Common myeloid progenitor, CD34-positive (primary cell): ENCODE measurements at regions not wholly inside any gene's neighbourhood (a gene's known extent, or its start where the extent isn't known, plus 50 kb on each side); places are given as distances from the start of the nearest gene placed in this dataset.

Source experiments
- CTCF ChIA-PET: fragments of 350-600 bp; sonication (Branson Sonifier 250); formaldehyde crosslinking; loops from one replicate; lab custom pipeline; 2021; ENCODE audit warnings: antibody characterized with exemption; lab: Charles Lee
- POLR2A ChIA-PET: fragments of 350-600 bp; sonication (Branson Sonifier 250); formaldehyde crosslinking; loops from one replicate; lab custom pipeline; 2021; ENCODE audit warnings: antibody characterized with exemption; lab: Charles Lee
- DNase-seq, 3 donors: peaks; one replicate each; pipeline versions ENCODE4 v3.0.0 to v3.0.0-alpha.2; 2013
- H3K27ac ChIP-seq, 2 experiments: 1 replicate in 1 of 2; 2 replicates in 1 of 2; pipeline ENCODE4 v1.7.0; 2013; ENCODE audit warnings: inconsistent platforms in 2 of 2, low read length in 2 of 2, mild to moderate bottlenecking in 2 of 2, low read depth in 1 of 2, moderate library complexity in 1 of 2; ENCODE audit not compliant: severe bottlenecking in 2 of 2, insufficient read depth in 1 of 2, poor library complexity in 1 of 2
- H3K27me3 ChIP-seq, 5 experiments: replicated peaks in 2 of 5; 1 replicate in 3 of 5; 2 replicates in 2 of 5; pipeline versions ENCODE4 v1.6.1 to v1.7.0; 2013; ENCODE audit warnings: low read length in 4 of 5, mild to moderate bottlenecking in 2 of 5, moderate library complexity in 2 of 5, inconsistent platforms in 1 of 5; ENCODE audit not compliant: insufficient read depth in 5 of 5, control insufficient read depth in 4 of 5
- H3K36me3 ChIP-seq, 4 experiments: 1 replicate in 2 of 4; 2 replicates in 2 of 4; pipeline versions ENCODE4 v1.6.1 to v1.7.0; 2013; ENCODE audit warnings: low read length in 3 of 4, control low read depth in 1 of 4, mild to moderate bottlenecking in 1 of 4; ENCODE audit not compliant: control insufficient read depth in 4 of 4, insufficient read depth in 4 of 4
- H3K4me1 ChIP-seq, 4 experiments: 1 replicate in 3 of 4; 2 replicates in 1 of 4; pipeline versions ENCODE4 v1.6.1 to v1.7.1; 2013; ENCODE audit warnings: low read length in 3 of 4, mild to moderate bottlenecking in 3 of 4, control low read depth in 1 of 4, inconsistent platforms in 1 of 4, moderate library complexity in 1 of 4; ENCODE audit not compliant: control insufficient read depth in 4 of 4, insufficient read depth in 4 of 4; ENCODE audit errors: control extremely low read depth in 1 of 4
- H3K4me3 ChIP-seq, 7 experiments: 1 replicate in 4 of 7; 2 replicates in 3 of 7; pipeline versions ENCODE4 v1.5.1 to v1.7.0; 2013; ENCODE audit warnings: mild to moderate bottlenecking in 7 of 7, low read length in 6 of 7, moderate library complexity in 6 of 7, inconsistent platforms in 2 of 7, low read depth in 2 of 7, control low read depth in 1 of 7; ENCODE audit not compliant: insufficient read depth in 4 of 7, control insufficient read depth in 1 of 7; ENCODE audit errors: extremely low read depth in 1 of 7
- H3K9me3 ChIP-seq, 5 experiments: 1 replicate in 4 of 5; 2 replicates in 1 of 5; pipeline versions ENCODE4 v1.6.1 to v1.7.1; 2013; ENCODE audit warnings: low read length in 4 of 5, mild to moderate bottlenecking in 2 of 5, inconsistent platforms in 1 of 5, low read depth in 1 of 5, moderate library complexity in 1 of 5; ENCODE audit not compliant: control insufficient read depth in 4 of 5, insufficient read depth in 2 of 5; ENCODE audit errors: control extremely low read depth in 1 of 5
- WGBS: methylation state at CpG from one replicate; pipeline ENCODE4 v1.1.5; 2013; ENCODE audit not compliant: insufficient coverage; 5-methylcytosine and 5-hydroxymethylcytosine counted together

DNA sequence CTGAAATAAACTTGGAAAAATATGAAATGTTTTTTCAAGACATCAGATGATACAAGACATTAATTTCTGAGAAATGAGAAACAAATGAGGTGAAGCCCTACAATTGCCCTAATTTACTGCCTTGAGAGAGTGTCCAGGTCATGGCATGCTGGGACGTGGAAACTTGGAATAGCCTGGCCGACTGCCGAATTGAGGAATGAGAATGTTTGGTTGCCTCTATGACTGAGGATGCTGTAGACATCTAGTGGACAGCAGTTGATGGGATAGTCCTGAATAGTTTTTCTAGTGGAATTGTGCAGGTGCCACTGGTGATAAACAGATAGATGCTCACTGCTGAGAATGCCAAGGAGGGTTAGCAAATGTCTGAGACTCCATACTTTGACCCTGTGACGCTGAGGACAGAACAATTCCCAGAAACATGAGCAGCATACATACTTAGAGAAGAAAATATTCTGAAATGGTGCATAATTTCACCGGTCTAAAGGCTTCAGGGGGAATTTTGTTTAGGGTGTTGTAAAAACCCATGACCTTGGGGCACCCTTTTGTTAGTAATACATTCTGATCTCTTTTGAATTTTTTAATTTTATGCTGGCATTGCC, 56.5 kb upstream of the CWC22 start:
- no peaks in the 10 kb centered on the region for H3K27me3 ChIP-seq
- 96% methylated on average over 4 of the region's 5 CpGs for WGBS
- POLR2A ChIA-PET: no interaction called here
- H3K4me3 ChIP-seq: no peak overlapping the region
- no peaks in the 10 kb centered on the region for H3K36me3 ChIP-seq
- CTCF ChIA-PET: no interaction called here
- no peak overlapping the region for H3K27ac ChIP-seq
- DNase-seq: no peak
- no peaks in the 10 kb centered on the region for H3K4me1 ChIP-seq
- H3K9me3 ChIP-seq: no peaks in the 10 kb centered on the region

DNA sequence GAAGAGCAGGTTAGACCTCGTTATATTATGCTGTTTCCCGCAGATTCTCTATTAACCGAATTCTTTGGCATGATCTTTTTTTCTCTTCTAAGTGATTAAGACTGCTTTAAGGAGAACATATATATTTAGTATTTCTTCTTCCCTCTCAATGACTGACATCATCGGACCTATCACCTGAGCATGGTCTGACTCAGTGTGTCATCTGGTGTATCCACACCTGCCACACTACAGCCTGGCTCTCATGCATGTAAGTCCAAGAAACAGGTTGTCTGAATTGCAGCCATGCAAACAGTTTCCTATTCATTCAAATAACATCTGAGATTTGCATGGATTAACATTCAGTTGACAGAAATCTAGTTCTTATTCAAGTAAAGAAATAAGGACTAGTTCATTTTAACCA, 55.1 kb upstream of the CWC22 start:
- no peaks in the 10 kb centered on the region for H3K4me1 ChIP-seq
- DNase-seq: no peak
- POLR2A ChIA-PET: no interaction called here
- H3K36me3 ChIP-seq: no peaks in the 10 kb centered on the region
- no peaks in the 10 kb centered on the region for H3K9me3 ChIP-seq
- H3K27ac ChIP-seq: no peak overlapping the region
- no peaks in the 10 kb centered on the region for H3K27me3 ChIP-seq
- no peak overlapping the region for H3K4me3 ChIP-seq
- CTCF ChIA-PET: interaction anchor here (0.8 to 1.0 kb wide), 2 partner anchors 13 to 15 kb away, joined by 3 to 5 read pairs; no protein-coding TSS in a partner anchor
- WGBS: 83% methylated on average over 1 of the region's 4 CpGs

DNA sequence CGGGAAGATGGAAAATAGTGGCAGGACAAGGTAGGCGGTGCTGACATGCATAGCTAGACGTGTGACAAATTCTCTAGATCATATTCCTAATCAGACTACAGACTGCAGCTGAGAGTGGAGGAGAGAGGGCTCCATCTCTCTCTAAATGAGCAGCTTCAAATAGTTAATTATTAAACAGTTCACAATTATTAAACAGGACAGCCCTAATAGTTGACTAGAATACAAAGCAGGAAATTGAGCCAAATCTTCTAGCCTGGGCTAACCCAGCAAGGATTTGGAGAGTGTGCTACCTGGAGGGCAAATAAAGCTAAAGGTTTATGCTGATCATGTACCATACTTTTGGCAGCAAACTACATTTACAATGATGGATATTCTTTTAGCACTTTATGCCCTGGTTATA, 54.4 kb upstream of the CWC22 start:
- Histone ChIP-seq H3K27ac (no peak overlapping the region), H3K4me3 (no peak overlapping the region), H3K27me3 (no peaks in the 10 kb centered on the region), H3K9me3 (no peaks in the 10 kb centered on the region), H3K36me3 (no peaks in the 10 kb centered on the region), H3K4me1 (no peaks in the 10 kb centered on the region)
- ChIA-PET CTCF (interaction anchor here (0.8 to 1.0 kb wide), 2 partner anchors 14 to 16 kb away, joined by 3 to 5 read pairs; no protein-coding TSS in a partner anchor), POLR2A (no interaction called here)
- WGBS: no CpG with 5 or more reads among the region's 3 CpGs
- no peak for DNase-seq

DNA sequence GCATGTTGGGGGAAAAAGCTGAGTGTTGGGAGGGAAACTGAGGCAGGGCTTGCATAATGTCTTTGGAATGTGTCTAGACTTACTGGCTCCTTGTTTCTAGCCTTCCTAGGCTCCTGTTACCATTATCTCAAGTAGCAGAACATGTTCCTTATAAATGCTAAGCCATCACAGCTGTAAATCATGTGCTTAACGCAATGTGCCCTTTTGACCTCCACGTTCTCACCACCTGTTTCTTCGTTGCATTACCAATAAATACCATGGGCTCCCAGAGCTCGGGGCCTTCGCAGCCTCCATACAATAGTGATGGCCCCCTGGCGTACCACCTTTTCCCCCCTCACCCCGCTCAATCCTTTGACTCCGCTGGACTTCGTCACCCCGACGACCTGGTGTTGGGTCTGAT, 54.0 kb upstream of the CWC22 start:
- Histone ChIP-seq H3K36me3 (no peaks in the 10 kb centered on the region), H3K4me1 (no peaks in the 10 kb centered on the region), H3K9me3 (no peaks in the 10 kb centered on the region), H3K4me3 (no peak overlapping the region), H3K27ac (no peak overlapping the region), H3K27me3 (no peaks in the 10 kb centered on the region)
- WGBS: 94% methylated on average over 11 of the region's 11 CpGs
- CTCF ChIA-PET: interaction anchor here (1.0 kb wide), 1 partner anchor 14 kb away, joined by 3 read pairs; no protein-coding TSS in a partner anchor
- POLR2A ChIA-PET: no interaction called here
- no peak for DNase-seq

DNA sequence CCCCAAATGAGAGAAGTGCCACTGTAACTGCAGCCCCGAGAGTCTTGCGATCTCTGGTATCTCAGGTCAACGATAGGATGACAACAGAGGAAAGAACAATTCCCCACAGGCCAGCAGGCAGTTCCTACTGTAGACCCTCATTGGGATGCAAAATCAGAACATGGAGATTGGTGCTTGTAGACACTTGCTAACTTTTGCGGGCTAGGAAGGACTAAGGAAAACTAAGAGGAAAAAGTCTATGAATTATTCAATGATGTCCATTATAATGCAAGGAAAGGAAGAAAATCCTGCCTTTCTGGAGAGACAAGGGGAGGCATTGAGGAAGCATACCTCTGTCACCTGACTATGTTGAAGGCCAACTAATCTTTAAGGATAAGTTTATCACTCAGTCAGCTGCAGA, 51.9 kb upstream of the CWC22 start:
- no peak for DNase-seq
- WGBS: 98% methylated on average over 4 of the region's 4 CpGs
- ChIA-PET CTCF (no interaction called here), POLR2A (no interaction called here)
- Histone ChIP-seq H3K36me3 (no peaks in the 10 kb centered on the region), H3K9me3 (no peaks in the 10 kb centered on the region), H3K4me1 (no peaks in the 10 kb centered on the region), H3K27ac (no peak overlapping the region), H3K27me3 (no peaks in the 10 kb centered on the region), H3K4me3 (no peak overlapping the region)

DNA sequence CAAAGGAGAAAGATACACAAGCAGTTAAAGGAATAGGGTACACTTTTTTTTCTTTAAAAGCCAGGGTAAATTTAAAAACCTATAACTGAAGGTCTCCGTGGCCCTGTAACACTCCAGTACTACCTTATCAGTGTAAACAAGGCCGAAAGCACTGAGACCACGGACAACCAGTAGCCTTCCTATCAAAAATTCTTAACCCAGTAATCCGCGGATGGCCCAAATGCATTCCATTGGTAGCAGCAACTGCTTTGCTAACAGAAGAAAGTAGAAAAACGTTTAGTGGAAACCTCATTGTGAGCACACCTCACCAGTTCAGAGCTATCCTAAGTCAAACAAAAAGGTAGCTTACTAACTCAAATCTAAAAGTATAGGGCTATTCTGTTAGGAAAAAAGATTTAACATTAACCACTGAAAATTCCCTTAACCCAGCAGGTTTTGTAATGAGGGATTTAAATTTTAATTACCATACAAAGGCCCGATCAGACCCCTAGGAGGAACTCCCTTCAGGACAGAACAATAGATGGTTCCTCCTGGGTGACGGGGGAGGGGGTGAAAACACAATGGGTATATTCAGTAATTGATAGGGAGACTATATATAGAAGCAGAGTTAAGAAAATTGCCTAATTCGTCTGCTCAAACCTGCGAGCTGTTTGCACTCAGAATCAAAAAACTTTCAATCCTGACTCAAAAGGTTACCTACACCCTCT, 50.8 kb upstream of the CWC22 start:
- Histone ChIP-seq H3K36me3 (no peaks in the 10 kb centered on the region), H3K4me3 (no peak overlapping the region), H3K9me3 (no peaks in the 10 kb centered on the region), H3K27me3 (no peaks in the 10 kb centered on the region), H3K27ac (no peak overlapping the region), H3K4me1 (no peaks in the 10 kb centered on the region)
- 100% methylated on average over 2 of the region's 10 CpGs for WGBS
- ChIA-PET POLR2A (no interaction called here), CTCF (interaction anchor here (1.6 kb wide), 1 partner anchor 18 kb away, joined by 4 read pairs; no protein-coding TSS in a partner anchor)
- no peak for DNase-seq
